ENCODE measurements at regions not wholly inside any gene's neighbourhood (a gene's known extent, or its start where the extent isn't known, plus 50 kb on each side); places are given as distances from the start of the nearest gene placed in this dataset.
A peak's percentile ranks its signal among the peaks of the same experiment; 100 is the strongest.

DNA sequence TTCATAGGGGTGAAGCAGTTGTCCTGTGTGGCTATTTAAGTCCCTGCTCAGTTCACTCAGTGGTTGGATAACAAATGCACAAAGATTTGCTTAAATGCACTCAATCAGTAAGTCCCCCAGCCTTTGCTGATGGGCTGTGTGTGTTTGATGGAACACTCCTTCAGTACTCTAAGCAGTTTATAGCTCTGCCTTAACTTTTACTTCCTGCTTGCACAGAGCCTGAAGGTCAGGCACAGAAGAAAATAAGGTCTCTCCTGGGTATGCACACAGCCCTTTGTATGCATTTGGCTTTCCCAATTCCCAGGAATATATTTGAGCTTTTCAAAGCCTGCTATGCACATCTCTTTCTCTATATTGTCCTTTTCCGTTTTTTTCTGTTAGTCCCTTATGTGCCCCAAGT is 208.7 kb upstream of the STK17B start:
- Histone ChIP-seq H3K27me3 (ENCODE audit: control insufficient read depth in 2 of 2, insufficient read depth in 2 of 2, low read length in 2 of 2) (no peaks in the 10 kb centered on the region), H3K36me3 (ENCODE audit: control insufficient read depth, insufficient read depth, low read length) (no peaks in the 10 kb centered on the region), H3K4me1 (replicated peaks in 1 of 2; ENCODE audit: control insufficient read depth in 2 of 2, insufficient read depth in 2 of 2, low read length in 2 of 2) (peaks cover 0 to 14% of the 10 kb centered on the region in 2 experiments; a peak in 3 of 5 replicates), H3K9me1 (ENCODE audit: control insufficient read depth, insufficient read depth, low read length) (no peaks in the 10 kb centered on the region), H3K79me2 (ENCODE audit: control insufficient read depth, insufficient read depth, low read length) (no peaks in the 10 kb centered on the region), H3K27ac (ENCODE audit: extremely low read depth, low read depth, low read length) (no peak overlapping the region; the same call in 2 of the 3 replicates), H3K9me3 (replicated peaks; ENCODE audit: control insufficient read depth, insufficient read depth, low read depth, low read length) (no peaks in the 10 kb centered on the region), H3K4me3 (no peak overlapping the region), H3K9ac (ENCODE audit: insufficient read depth in 1 of 2, low read depth in 2 of 2, low read length in 2 of 2) (no peak overlapping the region), H3K4me2 (ENCODE audit: insufficient read depth, low read length) (no peak overlapping the region), H4K20me1 (replicated peaks; ENCODE audit: control insufficient read depth, insufficient read depth, low read length) (no peaks in the 10 kb centered on the region), H2AFZ (ENCODE audit: low read depth, low read length) (peak overlapping the region; percentile 70)
- POLR2A ChIA-PET = interaction anchor here (1.0 kb wide), 1 partner anchor 11 kb away, joined by 4 read pairs; no protein-coding TSS in a partner anchor
- no peak for FAIRE-seq
- in situ Hi-C loops (cut with MboI) = no loop called here
- ATAC-seq = peak; percentile 87
- WGBS (ENCODE audit: insufficient coverage, low coverage, missing lambda C conversion rate) = 14% methylated on average over 1 of the region's 1 CpG
- CTCF ChIA-PET (ENCODE audit: low intra/inter-chr PET ratio) = no interaction called here
- no peak for DNase-seq (ENCODE audit: extremely low read depth in 1 of 4, low spot score in 3 of 4)
- BruUV-seq (replicated peaks) = no TSS peak
- intact Hi-C loops (cut with micrococcal nuclease) = no loop called here
- TF ChIP-seq, protein P1, sequence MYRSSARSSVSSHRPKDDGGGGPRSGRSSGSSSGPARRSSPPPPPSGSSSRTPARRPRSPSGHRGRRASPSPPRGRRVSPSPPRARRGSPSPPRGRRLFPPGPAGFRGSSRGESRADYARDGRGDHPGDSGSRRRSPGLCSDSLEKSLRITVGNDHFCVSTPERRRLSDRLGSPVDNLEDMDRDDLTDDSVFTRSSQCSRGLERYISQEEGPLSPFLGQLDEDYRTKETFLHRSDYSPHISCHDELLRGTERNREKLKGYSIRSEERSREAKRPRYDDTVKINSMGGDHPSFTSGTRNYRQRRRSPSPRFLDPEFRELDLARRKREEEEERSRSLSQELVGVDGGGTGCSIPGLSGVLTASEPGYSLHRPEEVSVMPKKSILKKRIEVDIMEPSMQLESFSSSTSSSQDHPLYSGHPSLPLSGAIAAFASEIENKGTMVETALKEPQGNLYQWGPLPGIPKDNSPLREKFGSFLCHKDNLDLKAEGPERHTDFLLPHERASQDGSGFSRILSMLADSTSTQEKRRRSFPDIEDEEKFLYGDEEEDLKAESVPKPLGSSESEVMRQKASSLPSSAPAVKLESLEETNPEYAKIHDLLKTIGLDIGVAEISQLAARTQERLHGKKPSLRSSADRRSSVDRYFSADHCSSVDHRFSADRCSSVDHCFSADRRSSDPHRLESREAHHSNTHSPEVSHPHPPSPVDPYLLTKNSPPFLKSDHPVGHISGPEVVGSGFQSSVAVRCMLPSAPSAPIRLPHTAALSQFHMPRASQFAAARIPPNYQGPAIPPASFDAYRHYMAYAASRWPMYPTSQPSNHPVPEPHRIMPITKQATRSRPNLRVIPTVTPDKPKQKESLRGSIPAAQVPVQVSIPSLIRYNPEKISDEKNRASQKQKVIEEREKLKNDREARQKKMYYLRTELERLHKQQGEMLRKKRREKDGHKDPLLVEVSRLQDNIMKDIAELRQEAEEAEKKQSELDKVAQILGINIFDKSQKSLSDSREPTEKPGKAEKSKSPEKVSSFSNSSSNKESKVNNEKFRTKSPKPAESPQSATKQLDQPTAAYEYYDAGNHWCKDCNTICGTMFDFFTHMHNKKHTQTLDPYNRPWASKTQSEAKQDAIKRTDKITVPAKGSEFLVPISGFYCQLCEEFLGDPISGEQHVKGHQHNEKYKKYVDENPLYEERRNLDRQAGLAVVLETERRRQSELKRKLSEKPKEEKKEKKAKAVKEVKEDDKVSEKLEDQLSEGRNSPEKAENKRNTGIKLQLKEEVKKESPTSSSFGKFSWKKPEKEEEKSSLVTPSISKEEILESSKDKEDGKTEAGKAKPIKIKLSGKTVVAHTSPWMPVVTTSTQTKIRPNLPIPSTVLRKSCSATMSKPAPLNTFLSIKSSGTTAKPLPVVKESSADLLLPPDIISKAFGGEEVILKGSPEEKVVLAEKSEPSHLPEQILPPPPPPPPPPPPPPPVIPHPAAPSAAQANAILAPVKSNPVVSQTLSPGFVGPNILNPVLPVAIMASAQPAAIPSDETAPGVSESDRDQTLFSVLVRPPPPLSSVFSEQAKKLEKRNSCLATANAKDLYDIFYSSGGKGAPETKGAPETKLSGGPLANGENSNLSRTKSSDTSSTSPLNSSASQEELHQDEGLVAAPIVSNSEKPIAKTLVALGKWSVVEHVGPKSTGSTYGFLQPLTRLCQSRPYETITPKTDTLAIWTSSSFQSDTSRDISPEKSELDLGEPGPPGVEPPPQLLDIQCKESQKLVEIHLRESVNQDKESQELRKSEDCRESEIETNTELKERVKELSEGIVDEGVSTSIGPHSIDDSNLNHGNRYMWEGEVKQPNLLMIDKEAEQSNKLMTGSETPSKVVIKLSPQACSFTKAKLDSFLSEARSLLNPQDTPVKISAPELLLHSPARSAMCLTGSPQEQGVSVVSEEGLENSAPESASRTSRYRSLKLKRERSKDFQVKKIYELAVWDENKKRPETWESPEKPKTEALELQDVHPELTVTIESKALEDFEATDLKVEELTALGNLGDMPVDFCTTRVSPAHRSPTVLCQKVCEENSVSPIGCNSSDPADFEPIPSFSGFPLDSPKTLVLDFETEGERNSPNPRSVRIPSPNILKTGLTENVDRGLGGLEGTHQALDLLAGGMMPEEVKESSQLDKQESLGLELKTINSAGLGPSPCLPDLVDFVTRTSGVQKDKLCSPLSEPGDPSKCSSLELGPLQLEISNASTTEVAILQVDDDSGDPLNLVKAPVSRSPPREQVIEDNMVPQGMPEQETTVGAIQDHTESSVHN (IDR thresholded peaks at IDR 0.05; ENCODE audit: borderline replicate concordance in 1 of 2, low read depth in 1 of 2) = no peak
- TF ChIP-seq, protein P2, sequence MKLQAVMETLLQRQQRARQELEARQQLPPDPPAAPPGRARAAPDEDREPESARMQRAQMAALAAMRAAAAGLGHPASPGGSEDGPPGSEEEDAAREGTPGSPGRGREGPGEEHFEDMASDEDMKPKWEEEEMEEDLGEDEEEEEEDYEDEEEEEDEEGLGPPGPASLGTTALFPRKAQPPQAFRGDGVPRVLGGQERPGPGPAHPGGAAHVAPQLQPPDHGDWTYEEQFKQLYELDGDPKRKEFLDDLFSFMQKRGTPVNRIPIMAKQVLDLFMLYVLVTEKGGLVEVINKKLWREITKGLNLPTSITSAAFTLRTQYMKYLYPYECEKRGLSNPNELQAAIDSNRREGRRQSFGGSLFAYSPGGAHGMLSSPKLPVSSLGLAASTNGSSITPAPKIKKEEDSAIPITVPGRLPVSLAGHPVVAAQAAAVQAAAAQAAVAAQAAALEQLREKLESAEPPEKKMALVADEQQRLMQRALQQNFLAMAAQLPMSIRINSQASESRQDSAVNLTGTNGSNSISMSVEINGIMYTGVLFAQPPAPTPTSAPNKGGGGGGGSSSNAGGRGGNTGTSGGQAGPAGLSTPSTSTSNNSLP (IDR thresholded peaks at IDR 0.05; ENCODE audit: borderline replicate concordance, low read depth, low read length) = no peak
- TF ChIP-seq ZNF324 (CRISPR knock-in tag; IDR thresholded peaks at IDR 0.05) (no peak), ZFX (CRISPR knock-in tag; IDR thresholded peaks at IDR 0.05) (no peak), BCL6 (CRISPR knock-in tag; IDR thresholded peaks at IDR 0.05) (no peak), MEIS2 (IDR thresholded peaks at IDR 0.05; ENCODE audit: partially characterized antibody) (no peak), SNRNP70 (optimal IDR thresholded peaks at IDR 0.05; ENCODE audit: low read depth, low read length) (no peak), ARID1B (IDR thresholded peaks at IDR 0.05) (no peak)
- TF ChIP-seq, protein P3, sequence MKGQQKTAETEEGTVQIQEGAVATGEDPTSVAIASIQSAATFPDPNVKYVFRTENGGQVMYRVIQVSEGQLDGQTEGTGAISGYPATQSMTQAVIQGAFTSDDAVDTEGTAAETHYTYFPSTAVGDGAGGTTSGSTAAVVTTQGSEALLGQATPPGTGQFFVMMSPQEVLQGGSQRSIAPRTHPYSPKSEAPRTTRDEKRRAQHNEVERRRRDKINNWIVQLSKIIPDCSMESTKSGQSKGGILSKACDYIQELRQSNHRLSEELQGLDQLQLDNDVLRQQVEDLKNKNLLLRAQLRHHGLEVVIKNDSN (CRISPR knock-in tag; IDR thresholded peaks at IDR 0.05) = no peak
- TF ChIP-seq, protein P4, sequence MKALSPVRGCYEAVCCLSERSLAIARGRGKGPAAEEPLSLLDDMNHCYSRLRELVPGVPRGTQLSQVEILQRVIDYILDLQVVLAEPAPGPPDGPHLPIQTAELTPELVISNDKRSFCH (CRISPR knock-in tag; IDR thresholded peaks at IDR 0.05) = no peak
- TF ChIP-seq, protein P4 (tag; IDR thresholded peaks at IDR 0.05) = no peak
